VCaP (cell line): ENCODE measurements at regions not wholly inside any gene's neighbourhood (a gene's known extent, or its start where the extent isn't known, plus 50 kb on each side); places are given as distances from the start of the nearest gene placed in this dataset.

ENCODE experiments used
- H3K27ac ChIP-seq: fragments of 450-650 bp; 2 replicates; pipeline ENCODE4 v1.5.1; 2017
- TF ChIP-seq, protein P1 (sequence below): fragments of 450-650 bp; conservative IDR thresholded peaks from 2 replicates; pipeline ENCODE4 v1.5.1; 2017; ENCODE audit warnings: mild to moderate bottlenecking, moderate library complexity

- H3K27ac ChIP-seq = no peak overlapping the region
- TF ChIP-seq, protein P1, sequence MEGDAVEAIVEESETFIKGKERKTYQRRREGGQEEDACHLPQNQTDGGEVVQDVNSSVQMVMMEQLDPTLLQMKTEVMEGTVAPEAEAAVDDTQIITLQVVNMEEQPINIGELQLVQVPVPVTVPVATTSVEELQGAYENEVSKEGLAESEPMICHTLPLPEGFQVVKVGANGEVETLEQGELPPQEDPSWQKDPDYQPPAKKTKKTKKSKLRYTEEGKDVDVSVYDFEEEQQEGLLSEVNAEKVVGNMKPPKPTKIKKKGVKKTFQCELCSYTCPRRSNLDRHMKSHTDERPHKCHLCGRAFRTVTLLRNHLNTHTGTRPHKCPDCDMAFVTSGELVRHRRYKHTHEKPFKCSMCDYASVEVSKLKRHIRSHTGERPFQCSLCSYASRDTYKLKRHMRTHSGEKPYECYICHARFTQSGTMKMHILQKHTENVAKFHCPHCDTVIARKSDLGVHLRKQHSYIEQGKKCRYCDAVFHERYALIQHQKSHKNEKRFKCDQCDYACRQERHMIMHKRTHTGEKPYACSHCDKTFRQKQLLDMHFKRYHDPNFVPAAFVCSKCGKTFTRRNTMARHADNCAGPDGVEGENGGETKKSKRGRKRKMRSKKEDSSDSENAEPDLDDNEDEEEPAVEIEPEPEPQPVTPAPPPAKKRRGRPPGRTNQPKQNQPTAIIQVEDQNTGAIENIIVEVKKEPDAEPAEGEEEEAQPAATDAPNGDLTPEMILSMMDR = no peak
These were observed 1372.2 kb upstream of the TMEFF2 start for GRCh38 chr2:193566886-193567285.

- H3K27ac ChIP-seq = no peak overlapping the region
- TF ChIP-seq, protein P1 = no peak
These were observed 1371.5 kb upstream of the TMEFF2 start for GRCh38 chr2:193566276-193566675.

DNA sequence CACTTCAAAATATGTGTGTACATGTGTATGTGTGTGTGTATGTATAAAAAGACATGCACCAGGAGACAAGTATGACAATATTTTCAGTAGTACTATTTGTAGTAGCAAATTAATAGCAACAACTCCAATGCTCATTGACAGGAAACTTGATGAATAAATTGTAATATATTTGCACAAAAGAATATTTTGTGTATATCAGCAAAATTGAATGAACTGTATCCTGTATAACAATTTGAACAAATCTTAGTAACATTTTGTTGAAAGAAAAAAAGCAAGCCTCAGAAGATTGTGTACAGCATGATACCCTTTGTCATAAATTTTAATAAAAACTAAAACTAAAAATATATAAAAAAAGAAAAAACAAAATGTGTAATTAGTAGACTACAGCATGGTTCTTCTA, 1367.3 kb upstream of the TMEFF2 start:
- TF ChIP-seq, protein P1 = no peak
- no peak overlapping the region for H3K27ac ChIP-seq

GRCh38 chr2:193561054-193561453, 1366.3 kb upstream of the TMEFF2 start:
- TF ChIP-seq, protein P1 = no peak

DNA sequence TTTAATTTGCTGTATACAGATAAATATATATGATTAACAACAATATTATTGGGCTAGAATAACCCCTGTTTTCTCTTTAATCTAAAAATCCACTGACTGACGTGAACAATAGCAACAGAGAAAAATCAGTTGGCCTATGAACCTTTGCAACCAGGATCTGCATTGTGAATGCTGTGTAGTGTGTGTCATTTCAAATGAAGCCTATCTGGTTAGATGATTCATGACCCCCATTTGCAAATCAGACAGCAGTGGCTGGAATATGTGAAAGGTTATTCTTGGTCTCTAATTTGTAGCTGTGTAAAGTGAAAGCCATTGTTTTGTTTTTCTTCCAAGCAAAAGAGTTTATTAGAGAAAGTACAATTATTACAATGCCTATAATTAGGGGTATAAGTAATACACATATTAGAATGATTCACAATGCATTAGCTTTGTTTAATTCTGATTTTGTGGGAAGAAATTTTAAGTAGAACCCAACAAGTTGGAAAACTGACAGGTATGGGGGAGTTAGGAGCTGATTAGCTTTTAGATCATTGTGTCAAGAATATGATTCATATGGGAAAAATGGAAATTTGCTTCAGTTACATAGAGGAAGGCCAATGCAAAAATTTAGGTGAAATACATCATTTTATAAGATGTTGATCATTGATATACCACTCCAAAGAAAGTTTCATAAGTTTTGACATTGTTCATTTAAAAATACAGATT, 1362.2 kb upstream of the TMEFF2 start:
- TF ChIP-seq, protein P1 = no peak

More at GRCh38 chr2:193561054-193561453, 1366.3 kb upstream of the TMEFF2 start:
- no peak overlapping the region for H3K27ac ChIP-seq

DNA sequence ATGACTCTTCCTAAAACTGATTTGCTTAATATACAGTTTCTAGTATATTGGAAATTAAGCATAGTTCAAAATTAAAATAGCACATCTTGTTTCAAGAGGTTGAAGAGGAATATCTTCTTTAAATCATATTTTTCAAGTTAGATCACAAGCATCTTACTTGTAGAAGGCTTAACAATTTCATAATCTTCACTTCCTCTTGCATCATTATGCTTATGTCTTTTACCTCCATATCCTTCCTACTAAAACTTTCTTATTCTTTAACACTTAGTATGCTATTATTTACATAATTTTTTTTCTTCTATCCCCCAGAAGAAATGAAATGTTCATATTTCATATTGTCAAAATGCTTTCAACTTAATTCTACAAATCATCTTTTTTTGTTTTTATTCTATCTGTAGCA, 1354.9 kb upstream of the TMEFF2 start:
- no peak overlapping the region for H3K27ac ChIP-seq
- TF ChIP-seq, protein P1 = no peak

More for the DNA sequence above, 1362.2 kb upstream of the TMEFF2 start:
- no peak overlapping the region for H3K27ac ChIP-seq

DNA sequence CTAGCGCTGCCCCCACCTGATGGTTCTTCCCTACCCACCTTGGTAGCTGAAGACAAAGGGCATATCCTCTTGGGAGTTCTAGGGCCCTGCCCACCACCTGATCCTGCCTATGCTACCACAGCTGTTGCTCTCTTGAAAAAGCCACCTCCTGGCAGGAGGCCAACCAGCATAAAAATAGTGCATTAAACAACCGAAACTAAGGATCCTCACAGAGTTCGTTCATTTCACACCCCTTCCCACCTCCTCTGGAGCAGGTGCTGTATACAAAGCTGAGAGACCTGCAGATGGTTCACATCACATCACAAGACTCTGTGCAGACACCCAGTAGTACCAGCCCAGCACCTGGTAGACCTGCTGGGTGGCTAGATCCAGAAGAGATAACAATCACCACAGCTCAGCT, 1348.0 kb upstream of the TMEFF2 start:
- H3K27ac ChIP-seq = no peak overlapping the region
- TF ChIP-seq, protein P1 = no peak
